ENCODE measurements at regions not wholly inside any gene's neighbourhood (a gene's known extent, or its start where the extent isn't known, plus 50 kb on each side); places are given as distances from the start of the nearest gene placed in this dataset.

DNA sequence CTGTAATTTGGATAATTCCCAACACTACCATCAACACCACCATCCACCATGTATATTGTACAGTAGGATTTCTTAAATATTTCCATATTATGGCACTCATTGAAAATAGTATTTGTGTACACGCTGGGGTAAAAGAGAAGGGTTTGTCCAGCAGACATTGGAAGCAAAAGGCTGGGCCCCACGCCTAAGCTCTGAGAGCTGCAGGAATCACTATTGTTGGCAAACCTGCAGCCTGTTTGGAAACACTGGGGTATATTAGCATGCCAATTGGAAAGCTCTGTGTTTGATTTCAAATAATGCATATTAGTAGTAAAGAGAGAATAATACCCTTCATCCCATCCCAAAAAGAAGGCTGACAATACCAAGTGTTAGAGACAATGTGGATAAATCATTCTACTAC is 81.5 kb upstream of the DPYD start:
- Mint-ChIP-seq H3K27ac (no peak overlapping the region), H3K36me3 (ENCODE audit: low read depth) (no peaks in the 10 kb centered on the region), H3K4me3 (no peak overlapping the region), H3K4me1 (ENCODE audit: low read depth) (no peaks in the 10 kb centered on the region), H3K9me3 (no peaks in the 10 kb centered on the region), H3K27me3 (no peaks in the 10 kb centered on the region)
- ChIA-PET POLR2A (interaction anchor here (1.2 kb wide), 1 partner anchor 81 kb away, joined by 3 read pairs; the partner anchor contains the start of gene DPYD), CTCF (no interaction called here)
- TF ChIP-seq, protein P1, sequence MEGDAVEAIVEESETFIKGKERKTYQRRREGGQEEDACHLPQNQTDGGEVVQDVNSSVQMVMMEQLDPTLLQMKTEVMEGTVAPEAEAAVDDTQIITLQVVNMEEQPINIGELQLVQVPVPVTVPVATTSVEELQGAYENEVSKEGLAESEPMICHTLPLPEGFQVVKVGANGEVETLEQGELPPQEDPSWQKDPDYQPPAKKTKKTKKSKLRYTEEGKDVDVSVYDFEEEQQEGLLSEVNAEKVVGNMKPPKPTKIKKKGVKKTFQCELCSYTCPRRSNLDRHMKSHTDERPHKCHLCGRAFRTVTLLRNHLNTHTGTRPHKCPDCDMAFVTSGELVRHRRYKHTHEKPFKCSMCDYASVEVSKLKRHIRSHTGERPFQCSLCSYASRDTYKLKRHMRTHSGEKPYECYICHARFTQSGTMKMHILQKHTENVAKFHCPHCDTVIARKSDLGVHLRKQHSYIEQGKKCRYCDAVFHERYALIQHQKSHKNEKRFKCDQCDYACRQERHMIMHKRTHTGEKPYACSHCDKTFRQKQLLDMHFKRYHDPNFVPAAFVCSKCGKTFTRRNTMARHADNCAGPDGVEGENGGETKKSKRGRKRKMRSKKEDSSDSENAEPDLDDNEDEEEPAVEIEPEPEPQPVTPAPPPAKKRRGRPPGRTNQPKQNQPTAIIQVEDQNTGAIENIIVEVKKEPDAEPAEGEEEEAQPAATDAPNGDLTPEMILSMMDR (IDR thresholded peaks at IDR 0.05) = no peak
- DNase-seq = no peak
- ATAC-seq = no peak
- intact Hi-C loops (cut with micrococcal nuclease) = no loop called here

DNA sequence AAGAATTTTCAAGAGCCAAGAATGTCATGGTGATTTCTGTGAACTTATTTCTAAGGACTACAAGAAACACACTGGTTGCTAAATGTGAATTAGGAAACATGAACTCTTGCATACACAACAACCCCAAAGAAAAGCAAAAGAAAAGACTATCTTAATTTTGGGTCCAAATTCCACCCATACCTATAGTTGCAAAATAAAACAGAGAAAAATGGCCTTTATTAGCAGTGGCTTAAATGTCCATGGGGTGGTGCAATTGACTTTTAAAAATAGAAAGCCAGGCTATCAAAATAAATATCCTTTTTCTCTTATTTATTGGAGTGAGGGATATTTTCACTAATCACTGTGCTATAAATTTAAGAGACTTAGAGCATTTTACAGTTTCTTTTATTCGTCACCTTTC is 80.9 kb upstream of the DPYD start:
- POLR2A ChIA-PET = no interaction called here
- no peaks in the 10 kb centered on the region for H3K9me3 Mint-ChIP-seq
- ATAC-seq (no peak), DNase-seq (no peak)
- no peak overlapping the region for H3K4me3 Mint-ChIP-seq
- intact Hi-C loops (cut with micrococcal nuclease) = no loop called here
- H3K27me3 Mint-ChIP-seq = no peaks in the 10 kb centered on the region
- H3K4me1 Mint-ChIP-seq (ENCODE audit: low read depth) = no peaks in the 10 kb centered on the region
- H3K36me3 Mint-ChIP-seq (ENCODE audit: low read depth) = no peaks in the 10 kb centered on the region
- TF ChIP-seq, protein P1 (IDR thresholded peaks at IDR 0.05) = peak; percentile 26
- CTCF ChIA-PET = no interaction called here
- H3K27ac Mint-ChIP-seq = no peak overlapping the region

DNA sequence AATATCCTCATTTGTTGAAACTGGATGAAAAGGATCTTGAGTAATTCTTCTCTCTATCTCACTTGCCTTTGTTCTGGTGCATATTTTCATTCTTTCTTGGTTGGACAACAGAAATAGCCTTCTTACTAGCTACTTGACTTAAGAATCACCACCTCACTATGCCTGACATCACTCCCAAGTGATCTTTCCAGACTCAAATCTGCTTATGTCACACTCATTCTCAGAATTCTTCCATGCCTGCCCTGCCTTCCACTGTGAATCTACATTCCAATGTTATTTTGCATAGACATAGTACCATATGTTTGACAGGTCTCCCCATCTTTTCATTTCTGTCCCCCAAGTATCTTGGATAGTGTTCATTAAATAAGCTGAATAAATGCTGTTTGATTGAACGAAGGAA is 78.5 kb upstream of the DPYD start:
- DNase-seq (no peak), ATAC-seq (no peak)
- Mint-ChIP-seq H3K4me3 (no peak overlapping the region), H3K36me3 (ENCODE audit: low read depth) (no peaks in the 10 kb centered on the region), H3K27ac (no peak overlapping the region), H3K27me3 (no peaks in the 10 kb centered on the region), H3K9me3 (no peaks in the 10 kb centered on the region), H3K4me1 (ENCODE audit: low read depth) (no peaks in the 10 kb centered on the region)
- ChIA-PET POLR2A (no interaction called here), CTCF (interaction anchor here (1.0 kb wide), 1 partner anchor 9 kb away, joined by 4 read pairs; no protein-coding TSS in a partner anchor)
- intact Hi-C loops (cut with micrococcal nuclease) = no loop called here
- TF ChIP-seq, protein P1 (IDR thresholded peaks at IDR 0.05) = no peak

DNA sequence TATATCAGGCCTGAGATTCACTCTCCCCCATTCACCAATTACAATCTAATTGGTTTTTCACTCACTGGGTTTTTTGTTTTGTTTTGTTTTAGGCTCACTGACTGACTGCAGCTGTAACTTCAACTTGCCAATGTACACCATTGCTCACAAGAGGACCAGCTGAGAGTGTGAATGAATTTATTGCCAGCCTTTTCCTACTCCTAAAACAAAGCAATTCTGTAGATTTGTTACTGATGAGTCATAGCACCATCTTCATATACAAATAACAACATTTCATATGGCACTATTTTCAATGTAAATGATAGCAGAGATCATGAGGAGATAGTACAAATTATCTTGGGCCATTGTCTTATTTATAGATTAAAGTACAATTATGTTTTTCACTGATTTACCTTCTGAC is 76.0 kb upstream of the DPYD start:
- intact Hi-C loops (cut with micrococcal nuclease) = no loop called here
- no peaks in the 10 kb centered on the region for H3K9me3 Mint-ChIP-seq
- CTCF ChIA-PET = no interaction called here
- ATAC-seq = no peak
- no peaks in the 10 kb centered on the region for H3K36me3 Mint-ChIP-seq (ENCODE audit: low read depth)
- no peak for DNase-seq
- no peaks in the 10 kb centered on the region for H3K27me3 Mint-ChIP-seq
- H3K4me1 Mint-ChIP-seq (ENCODE audit: low read depth) = no peaks in the 10 kb centered on the region
- H3K27ac Mint-ChIP-seq = no peak overlapping the region
- H3K4me3 Mint-ChIP-seq = no peak overlapping the region
- POLR2A ChIA-PET = no interaction called here
- TF ChIP-seq, protein P1 (IDR thresholded peaks at IDR 0.05) = no peak

DNA sequence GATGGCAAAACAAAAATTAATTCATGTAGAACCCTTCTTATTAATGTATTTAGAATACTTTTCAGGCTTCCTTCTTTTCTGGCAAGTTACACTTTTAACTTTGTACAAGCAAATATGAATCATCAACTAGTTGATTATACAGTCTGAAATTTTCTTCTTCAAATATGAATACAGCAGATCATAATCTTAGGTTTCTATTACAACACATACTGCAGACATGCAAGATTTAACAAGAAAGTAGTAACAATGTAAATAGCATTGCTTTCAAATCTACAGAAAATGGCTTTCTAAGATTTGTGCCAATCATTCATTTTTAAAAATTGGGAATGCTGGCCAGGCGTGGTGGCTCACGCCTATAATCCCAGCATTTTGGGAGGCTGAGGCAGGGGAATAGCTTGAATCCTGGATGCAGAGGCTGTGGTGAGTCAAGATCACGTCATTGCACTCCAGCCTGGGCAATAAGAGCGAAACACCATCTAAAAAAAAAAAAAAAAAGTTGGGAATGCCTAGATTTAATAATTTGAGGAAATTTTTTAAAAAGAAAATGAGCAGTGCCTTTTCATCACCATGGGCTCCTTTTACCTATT is 68.4 kb upstream of the DPYD start:
- CTCF ChIA-PET = no interaction called here

More for the DNA sequence above, 68.4 kb upstream of the DPYD start:
- Mint-ChIP-seq H3K27me3 (no peaks in the 10 kb centered on the region), H3K9me3 (no peaks in the 10 kb centered on the region), H3K4me3 (no peak overlapping the region), H3K4me1 (ENCODE audit: low read depth) (no peaks in the 10 kb centered on the region), H3K36me3 (ENCODE audit: low read depth) (no peaks in the 10 kb centered on the region), H3K27ac (no peak overlapping the region)
- DNase-seq = no peak
- intact Hi-C loops (cut with micrococcal nuclease) = no loop called here
- no peak for ATAC-seq
- TF ChIP-seq, protein P1 (IDR thresholded peaks at IDR 0.05) = no peak
- POLR2A ChIA-PET = interaction anchor here (0.6 kb wide), 1 partner anchor 654 kb away, joined by 4 read pairs; no protein-coding TSS in a partner anchor

Measured in activated CD8-positive, alpha-beta T cell treated with anti-CD3 and anti-CD28 coated beads for 36 hours (primary cell).